ENCODE measurements at regions not wholly inside any gene's neighbourhood (a gene's known extent, or its start where the extent isn't known, plus 50 kb on each side); places are given as distances from the start of the nearest gene placed in this dataset.

DNA sequence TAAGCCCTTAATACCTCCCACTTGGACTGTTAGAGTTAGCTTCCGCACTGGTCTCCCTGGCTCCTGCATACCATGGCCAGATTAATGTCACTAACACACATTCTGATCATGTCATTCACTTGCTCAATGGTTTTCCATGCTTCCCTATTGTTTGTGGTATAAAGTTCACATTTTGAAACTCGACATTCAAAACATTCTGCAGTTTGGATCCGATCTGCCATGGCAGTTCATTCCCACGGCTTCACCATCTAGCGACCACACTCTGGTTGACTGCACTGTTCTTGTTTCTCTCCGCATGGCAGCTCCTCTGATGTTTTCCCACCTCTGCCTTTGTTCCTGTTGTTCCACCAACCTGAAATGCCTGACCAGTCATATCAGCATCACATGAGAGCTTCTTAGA, 87.4 kb upstream of the WAC start:
- no peak overlapping the region for H3K4me3 ChIP-seq (ENCODE audit: low read length)
- no peaks in the 10 kb centered on the region for H3K9me3 ChIP-seq (ENCODE audit: insufficient read depth, low read length)
- TF ChIP-seq, protein P1, sequence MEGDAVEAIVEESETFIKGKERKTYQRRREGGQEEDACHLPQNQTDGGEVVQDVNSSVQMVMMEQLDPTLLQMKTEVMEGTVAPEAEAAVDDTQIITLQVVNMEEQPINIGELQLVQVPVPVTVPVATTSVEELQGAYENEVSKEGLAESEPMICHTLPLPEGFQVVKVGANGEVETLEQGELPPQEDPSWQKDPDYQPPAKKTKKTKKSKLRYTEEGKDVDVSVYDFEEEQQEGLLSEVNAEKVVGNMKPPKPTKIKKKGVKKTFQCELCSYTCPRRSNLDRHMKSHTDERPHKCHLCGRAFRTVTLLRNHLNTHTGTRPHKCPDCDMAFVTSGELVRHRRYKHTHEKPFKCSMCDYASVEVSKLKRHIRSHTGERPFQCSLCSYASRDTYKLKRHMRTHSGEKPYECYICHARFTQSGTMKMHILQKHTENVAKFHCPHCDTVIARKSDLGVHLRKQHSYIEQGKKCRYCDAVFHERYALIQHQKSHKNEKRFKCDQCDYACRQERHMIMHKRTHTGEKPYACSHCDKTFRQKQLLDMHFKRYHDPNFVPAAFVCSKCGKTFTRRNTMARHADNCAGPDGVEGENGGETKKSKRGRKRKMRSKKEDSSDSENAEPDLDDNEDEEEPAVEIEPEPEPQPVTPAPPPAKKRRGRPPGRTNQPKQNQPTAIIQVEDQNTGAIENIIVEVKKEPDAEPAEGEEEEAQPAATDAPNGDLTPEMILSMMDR (IDR thresholded peaks at IDR 0.05; ENCODE audit: low read depth, low read length), result no peak
- no peak for TF ChIP-seq EZH2phosphoT487 (IDR thresholded peaks at IDR 0.05; ENCODE audit: low read depth)
- H3K4me1 ChIP-seq (ENCODE audit: low read length), result no peaks in the 10 kb centered on the region
- no peak overlapping the region for H2AFZ ChIP-seq (ENCODE audit: low read depth, low read length)
- no peak overlapping the region for H3K27ac ChIP-seq (ENCODE audit: low read length)
- no peak overlapping the region for H3K9ac ChIP-seq (ENCODE audit: low read length)
- no peaks in the 10 kb centered on the region for H3K36me3 ChIP-seq (replicated peaks; ENCODE audit: low read depth, low read length)
- H4K20me1 ChIP-seq (ENCODE audit: insufficient read depth, low read length), result no peaks in the 10 kb centered on the region
- no peaks in the 10 kb centered on the region for H3K27me3 ChIP-seq (ENCODE audit: low read depth, low read length)
- H3K4me2 ChIP-seq (ENCODE audit: low read length), result no peak overlapping the region
- H3K79me2 ChIP-seq (ENCODE audit: low read length), result no peaks in the 10 kb centered on the region

DNA sequence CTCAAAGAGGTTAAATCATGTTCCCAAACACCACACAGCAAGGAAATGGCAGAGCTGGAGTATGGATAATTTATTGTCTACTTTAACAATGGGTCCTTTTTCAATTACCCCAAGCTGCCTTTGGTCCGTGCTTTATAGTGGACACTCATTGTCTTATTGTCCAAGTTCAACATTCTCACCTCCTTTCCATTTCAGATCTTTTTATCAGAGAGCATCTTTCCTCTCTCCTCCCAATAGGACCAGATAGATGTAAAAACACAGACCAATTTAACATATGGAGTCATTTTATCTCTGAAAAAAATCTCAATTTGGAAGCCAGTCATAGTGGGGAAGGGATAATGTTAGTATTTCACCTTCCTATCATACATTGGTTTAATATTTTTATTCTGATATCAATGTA, 83.5 kb upstream of the WAC start:
- Histone ChIP-seq H4K20me1 (ENCODE audit: insufficient read depth, low read length) (no peaks in the 10 kb centered on the region), H3K4me3 (ENCODE audit: low read length) (no peak overlapping the region), H2AFZ (ENCODE audit: low read depth, low read length) (no peak overlapping the region), H3K9me3 (ENCODE audit: insufficient read depth, low read length) (no peaks in the 10 kb centered on the region), H3K4me1 (ENCODE audit: low read length) (no peaks in the 10 kb centered on the region), H3K27ac (ENCODE audit: low read length) (no peak overlapping the region), H3K79me2 (ENCODE audit: low read length) (no peaks in the 10 kb centered on the region), H3K27me3 (ENCODE audit: low read depth, low read length) (no peaks in the 10 kb centered on the region), H3K36me3 (replicated peaks; ENCODE audit: low read depth, low read length) (no peaks in the 10 kb centered on the region), H3K4me2 (ENCODE audit: low read length) (no peak overlapping the region), H3K9ac (ENCODE audit: low read length) (no peak overlapping the region)
- TF ChIP-seq, protein P1 (IDR thresholded peaks at IDR 0.05; ENCODE audit: low read depth, low read length), result no peak
- TF ChIP-seq EZH2phosphoT487 (IDR thresholded peaks at IDR 0.05; ENCODE audit: low read depth), result no peak

DNA sequence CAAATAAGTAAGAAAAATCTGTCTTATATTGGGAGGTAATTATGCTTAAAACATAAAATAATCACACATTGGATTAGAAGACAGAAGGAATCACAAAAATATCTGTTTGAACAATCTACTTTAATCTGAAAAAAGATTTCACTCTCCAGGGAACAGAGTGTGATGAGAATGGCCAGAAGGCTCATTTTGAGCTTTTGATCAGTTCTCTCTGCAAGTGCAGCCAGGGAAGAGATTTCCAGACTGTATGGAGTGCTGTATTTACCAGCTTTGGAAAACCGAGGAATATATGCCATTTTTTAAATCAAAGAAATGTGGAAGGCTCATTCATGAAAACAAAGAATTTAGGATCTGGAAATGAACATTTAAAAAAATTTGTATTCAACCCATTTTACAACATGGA, 83.0 kb upstream of the WAC start:
- Histone ChIP-seq H3K9me3 (ENCODE audit: insufficient read depth, low read length) (no peaks in the 10 kb centered on the region), H3K79me2 (ENCODE audit: low read length) (no peaks in the 10 kb centered on the region), H3K4me1 (ENCODE audit: low read length) (no peaks in the 10 kb centered on the region), H3K4me2 (ENCODE audit: low read length) (no peak overlapping the region), H2AFZ (ENCODE audit: low read depth, low read length) (no peak overlapping the region), H4K20me1 (ENCODE audit: insufficient read depth, low read length) (no peaks in the 10 kb centered on the region), H3K9ac (ENCODE audit: low read length) (no peak overlapping the region), H3K27ac (ENCODE audit: low read length) (no peak overlapping the region), H3K36me3 (replicated peaks; ENCODE audit: low read depth, low read length) (no peaks in the 10 kb centered on the region), H3K27me3 (ENCODE audit: low read depth, low read length) (no peaks in the 10 kb centered on the region), H3K4me3 (ENCODE audit: low read length) (no peak overlapping the region)
- TF ChIP-seq, protein P1 (IDR thresholded peaks at IDR 0.05; ENCODE audit: low read depth, low read length), result no peak
- no peak for TF ChIP-seq EZH2phosphoT487 (IDR thresholded peaks at IDR 0.05; ENCODE audit: low read depth)

DNA sequence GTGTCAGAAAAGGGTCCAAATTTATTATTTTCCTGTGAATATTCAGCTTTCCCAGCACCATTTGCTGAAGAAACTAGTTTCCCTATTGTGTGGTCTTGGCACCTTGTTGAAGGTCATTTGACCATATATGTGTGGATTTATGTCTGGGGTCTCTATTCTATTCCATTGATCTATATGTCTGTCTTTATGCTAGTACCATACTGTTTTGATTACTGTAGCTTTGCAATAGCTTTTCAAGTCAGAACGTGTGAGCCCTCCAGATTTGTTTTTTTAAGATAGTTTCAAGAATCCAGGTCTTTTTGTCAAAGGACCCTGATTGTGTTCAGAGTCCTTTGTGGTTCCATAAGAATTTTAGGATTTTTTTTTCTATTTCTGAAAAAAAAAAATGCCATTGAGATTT, 79.0 kb upstream of the WAC start:
- Histone ChIP-seq H3K36me3 (replicated peaks; ENCODE audit: low read depth, low read length) (no peaks in the 10 kb centered on the region), H3K9me3 (ENCODE audit: insufficient read depth, low read length) (no peaks in the 10 kb centered on the region), H3K4me2 (ENCODE audit: low read length) (no peak overlapping the region), H3K4me1 (ENCODE audit: low read length) (no peaks in the 10 kb centered on the region), H3K79me2 (ENCODE audit: low read length) (no peaks in the 10 kb centered on the region), H3K27ac (ENCODE audit: low read length) (no peak overlapping the region), H3K4me3 (ENCODE audit: low read length) (no peak overlapping the region), H4K20me1 (ENCODE audit: insufficient read depth, low read length) (no peaks in the 10 kb centered on the region), H3K9ac (ENCODE audit: low read length) (no peak overlapping the region), H2AFZ (ENCODE audit: low read depth, low read length) (no peak overlapping the region), H3K27me3 (ENCODE audit: low read depth, low read length) (no peaks in the 10 kb centered on the region)
- no peak for TF ChIP-seq EZH2phosphoT487 (IDR thresholded peaks at IDR 0.05; ENCODE audit: low read depth)
- TF ChIP-seq, protein P1 (IDR thresholded peaks at IDR 0.05; ENCODE audit: low read depth, low read length), result no peak
